WTC11 (cell line): ENCODE measurements at regions not wholly inside any gene's neighbourhood (a gene's known extent, or its start where the extent isn't known, plus 50 kb on each side); places are given as distances from the start of the nearest gene placed in this dataset.

ENCODE experiments used
- ATAC-seq: fragments of 200-7000 bp; cut with Tn5 transposase; 2 replicates; pipeline ENCODE4 v1.10.0; 2021; ENCODE audit warnings: mild to moderate bottlenecking, moderate library complexity
- CTCF ChIA-PET: fragments of 300-600 bp; sonication (Branson Sonifier 250); formaldehyde crosslinking; loops from one replicate; lab custom pipeline; 2021; ENCODE audit warnings: antibody characterized with exemption; lab: Charles Lee
- POLR2A ChIA-PET: fragments of 350-600 bp; sonication (Branson Sonifier 250); formaldehyde crosslinking; loops from one replicate; lab custom pipeline; 2021; ENCODE audit warnings: antibody characterized with exemption; lab: Charles Lee
- DNase-seq: peaks from one replicate; pipeline ENCODE4 v3.0.0; 2021; ENCODE audit warnings: low spot score
- H3K27ac Mint-ChIP-seq: 2 replicates; pipeline ENCODE4 v1.8.0; 2021; ENCODE audit warnings: mixed read lengths
- H3K27me3 Mint-ChIP-seq: 2 replicates; pipeline ENCODE4 v1.8.0; 2021; ENCODE audit warnings: low read depth, mild to moderate bottlenecking, moderate library complexity, mixed read lengths
- H3K36me3 Mint-ChIP-seq: 2 replicates; pipeline ENCODE4 v1.8.0; 2021; ENCODE audit warnings: mixed read lengths
- H3K4me1 Mint-ChIP-seq: 2 replicates; pipeline ENCODE4 v1.8.0; 2022; ENCODE audit warnings: mixed read lengths
- H3K4me3 Mint-ChIP-seq: 2 replicates; pipeline ENCODE4 v1.8.0; 2021; ENCODE audit warnings: mild to moderate bottlenecking, moderate library complexity, mixed read lengths
- H3K9me3 Mint-ChIP-seq: 2 replicates; pipeline ENCODE4 v1.8.0; 2021; ENCODE audit warnings: mixed read lengths
- CDX4 ChIP-seq: fragments of 250-450 bp; sonication (Bioruptor Pico); IDR thresholded peaks from 2 replicates; pipeline ENCODE4 v1.9.0; 2021; ENCODE audit warnings: moderate library complexity, mild to moderate bottlenecking, inconsistent platforms, borderline replicate concordance
- ESRRA ChIP-seq: sonication (generic); formaldehyde crosslinking; IDR thresholded peaks from 2 replicates; pipeline ENCODE4 v1.8.1; 2022; ENCODE audit warnings: mild to moderate bottlenecking, missing genetic modification reagents, borderline replicate concordance
- GABPB1 ChIP-seq: sonication (generic); formaldehyde crosslinking; IDR thresholded peaks from 2 replicates; pipeline ENCODE4 v1.8.1; 2023; ENCODE audit warnings: mild to moderate bottlenecking, missing genetic modification reagents
- GRHL2 ChIP-seq: fragments of 250-450 bp; sonication (Bioruptor Pico); IDR thresholded peaks from 2 replicates; pipeline ENCODE4 v1.8.0; 2022; ENCODE audit warnings: mild to moderate bottlenecking, moderate library complexity; ENCODE audit not compliant: insufficient replicate concordance, severe bottlenecking
- HMGA2 ChIP-seq: fragments of 250-450 bp; sonication (Bioruptor Pico); IDR thresholded peaks from 2 replicates; pipeline ENCODE4 v1.4.0; 2021; ENCODE audit warnings: mild to moderate bottlenecking, moderate library complexity
- IRF1 ChIP-seq: sonication (generic); formaldehyde crosslinking; IDR thresholded peaks from 2 replicates; pipeline ENCODE4 v1.8.0; 2023; ENCODE audit warnings: missing genetic modification reagents
- JUN ChIP-seq: sonication (generic); formaldehyde crosslinking; IDR thresholded peaks from 2 replicates; pipeline ENCODE4 v1.8.0; 2023; ENCODE audit warnings: mild to moderate bottlenecking, missing genetic modification reagents
- MLX ChIP-seq: sonication (generic); formaldehyde crosslinking; IDR thresholded peaks from 2 replicates; pipeline ENCODE4 v1.8.1; 2023; ENCODE audit warnings: mild to moderate bottlenecking, missing genetic modification reagents, moderate library complexity
- NR2C2 ChIP-seq: sonication (generic); formaldehyde crosslinking; IDR thresholded peaks from 2 replicates; pipeline ENCODE4 v1.8.0; 2022; ENCODE audit warnings: mild to moderate bottlenecking, missing genetic modification reagents
- NR3C1 ChIP-seq: sonication (generic); formaldehyde crosslinking; conservative IDR thresholded peaks from 2 replicates; pipeline ENCODE4 v1.8.1; 2023; ENCODE audit warnings: low read depth, mild to moderate bottlenecking, missing genetic modification reagents
- PRDM15 ChIP-seq: sonication (generic); formaldehyde crosslinking; IDR thresholded peaks from 2 replicates; pipeline ENCODE4 v1.8.0; 2022; ENCODE audit warnings: missing genetic modification reagents
- TP53 ChIP-seq: sonication (generic); formaldehyde crosslinking; IDR thresholded peaks from 2 replicates; pipeline ENCODE4 v1.8.1; 2023; ENCODE audit warnings: mild to moderate bottlenecking, missing genetic modification reagents
- USF1 ChIP-seq: sonication (generic); formaldehyde crosslinking; IDR thresholded peaks from 2 replicates; pipeline ENCODE4 v1.8.0; 2022; ENCODE audit warnings: mild to moderate bottlenecking, missing genetic modification reagents
- ZBTB21 ChIP-seq: sonication (generic); formaldehyde crosslinking; IDR thresholded peaks from 2 replicates; pipeline ENCODE4 v1.8.1; 2023; ENCODE audit warnings: mild to moderate bottlenecking, missing genetic modification reagents, borderline replicate concordance
- ZBTB43 ChIP-seq: sonication (generic); formaldehyde crosslinking; IDR thresholded peaks from 2 replicates; pipeline ENCODE4 v1.8.1; 2023; ENCODE audit warnings: mild to moderate bottlenecking, missing genetic modification reagents
- ZNF396 ChIP-seq: fragments of 250-450 bp; sonication (Bioruptor Pico); IDR thresholded peaks from 2 replicates; pipeline ENCODE4 v1.8.0; 2021; ENCODE audit warnings: mild to moderate bottlenecking, moderate library complexity, borderline replicate concordance
- ZNF416 ChIP-seq: fragments of 250-450 bp; sonication (Bioruptor Pico); IDR thresholded peaks from 2 replicates; pipeline ENCODE4 v1.9.0; 2021; ENCODE audit warnings: mild to moderate bottlenecking, inconsistent platforms
- ZSCAN18 ChIP-seq: fragments of 250-450 bp; sonication (Bioruptor Pico); IDR thresholded peaks from 2 replicates; pipeline ENCODE4 v2.1.2; 2022; ENCODE audit warnings: mild to moderate bottlenecking, moderate library complexity

GRCh38 chr5:4220016-4220415, 624.4 kb downstream of the IRX1 start:
- POLR2A ChIA-PET: no interaction called here
- no peak for ATAC-seq
- H3K36me3 Mint-ChIP-seq: no peaks in the 10 kb centered on the region
- TF ChIP-seq NR3C1 (CRISPR knock-in tag) (no peak), TP53 (CRISPR knock-in tag) (no peak), ZSCAN18 (CRISPR knock-in tag) (no peak), IRF1 (CRISPR knock-in tag) (no peak), CDX4 (CRISPR knock-in tag) (no peak), GRHL2 (CRISPR knock-in tag) (no peak), ZBTB21 (CRISPR knock-in tag) (no peak), ZBTB43 (no peak), JUN (CRISPR knock-in tag) (no peak), ESRRA (CRISPR knock-in tag) (no peak), MLX (CRISPR knock-in tag) (no peak), NR2C2 (CRISPR knock-in tag) (no peak), ZNF396 (no peak)
- TF ChIP-seq, all 79 proteins: peak for 0
- H3K9me3 Mint-ChIP-seq: no peaks in the 10 kb centered on the region
- peaks cover 30% of the 10 kb centered on the region for H3K27me3 Mint-ChIP-seq
- DNase-seq: no peak
- CTCF ChIA-PET: interaction anchor here (1.4 kb wide), 1 partner anchor 17 kb away, joined by 3 read pairs; no protein-coding TSS in a partner anchor
- peaks cover 3% of the 10 kb centered on the region; the same call in 1 of the 2 replicates for H3K4me1 Mint-ChIP-seq
- no peak overlapping the region for H3K27ac Mint-ChIP-seq
- H3K4me3 Mint-ChIP-seq: no peak overlapping the region

GRCh38 chr5:4221048-4221447, 625.4 kb downstream of the IRX1 start:
- H3K4me1 Mint-ChIP-seq: peaks cover 8% of the 10 kb centered on the region; the same call in 1 of the 2 replicates
- peaks cover 20% of the 10 kb centered on the region for H3K27me3 Mint-ChIP-seq
- H3K9me3 Mint-ChIP-seq: no peaks in the 10 kb centered on the region
- CTCF ChIA-PET: no interaction called here
- POLR2A ChIA-PET: no interaction called here
- TF ChIP-seq USF1 (CRISPR knock-in tag) (no peak), GABPB1 (CRISPR knock-in tag) (no peak), ESRRA (CRISPR knock-in tag) (no peak), HMGA2 (CRISPR knock-in tag) (no peak), ZNF416 (CRISPR knock-in tag) (no peak), PRDM15 (CRISPR knock-in tag) (no peak), ZBTB21 (CRISPR knock-in tag) (no peak)
- no peak for DNase-seq
- no peak for ATAC-seq
- H3K36me3 Mint-ChIP-seq: no peaks in the 10 kb centered on the region
- H3K4me3 Mint-ChIP-seq: no peak overlapping the region
- no peak overlapping the region for H3K27ac Mint-ChIP-seq
